Glutamatergic neuron (in vitro differentiated cells): ENCODE measurements at regions not wholly inside any gene's neighbourhood (a gene's known extent, or its start where the extent isn't known, plus 50 kb on each side); places are given as distances from the start of the nearest gene placed in this dataset.

ENCODE experiments used
- DNase-seq: peaks from one replicate; pipeline ENCODE4 v3.0.0; 2022
- H3K27ac Mint-ChIP-seq: one replicate; pipeline ENCODE4 v1.8.0; 2020; ENCODE audit warnings: mild to moderate bottlenecking, mixed read lengths, inconsistent platforms; ENCODE audit not compliant: unreplicated experiment
- H3K27me3 Mint-ChIP-seq: one replicate; pipeline ENCODE4 v1.8.0; 2020; ENCODE audit warnings: mild to moderate bottlenecking, moderate library complexity, mixed read lengths, inconsistent platforms; ENCODE audit not compliant: unreplicated experiment
- H3K36me3 Mint-ChIP-seq: one replicate; pipeline ENCODE4 v1.8.0; 2020; ENCODE audit warnings: mild to moderate bottlenecking, mixed read lengths, inconsistent platforms; ENCODE audit not compliant: unreplicated experiment
- H3K4me1 Mint-ChIP-seq: one replicate; pipeline ENCODE4 v1.8.0; 2020; ENCODE audit warnings: mild to moderate bottlenecking, low read depth, mixed read lengths, inconsistent platforms; ENCODE audit not compliant: unreplicated experiment
- H3K4me3 Mint-ChIP-seq: one replicate; pipeline ENCODE4 v1.8.0; 2020; ENCODE audit warnings: mild to moderate bottlenecking, mixed read lengths, inconsistent platforms; ENCODE audit not compliant: unreplicated experiment
- H3K9me3 Mint-ChIP-seq: one replicate; pipeline ENCODE4 v1.8.0; 2020; ENCODE audit warnings: mild to moderate bottlenecking, moderate library complexity, mixed read lengths, inconsistent platforms; ENCODE audit not compliant: unreplicated experiment
- TF ChIP-seq, protein P1 (sequence below): fragments of 200-600 bp; sonication (generic); IDR thresholded peaks from one replicate; pipeline ENCODE4 v1.5.0; 2021; ENCODE audit not compliant: partially characterized antibody, unreplicated experiment

DNA sequence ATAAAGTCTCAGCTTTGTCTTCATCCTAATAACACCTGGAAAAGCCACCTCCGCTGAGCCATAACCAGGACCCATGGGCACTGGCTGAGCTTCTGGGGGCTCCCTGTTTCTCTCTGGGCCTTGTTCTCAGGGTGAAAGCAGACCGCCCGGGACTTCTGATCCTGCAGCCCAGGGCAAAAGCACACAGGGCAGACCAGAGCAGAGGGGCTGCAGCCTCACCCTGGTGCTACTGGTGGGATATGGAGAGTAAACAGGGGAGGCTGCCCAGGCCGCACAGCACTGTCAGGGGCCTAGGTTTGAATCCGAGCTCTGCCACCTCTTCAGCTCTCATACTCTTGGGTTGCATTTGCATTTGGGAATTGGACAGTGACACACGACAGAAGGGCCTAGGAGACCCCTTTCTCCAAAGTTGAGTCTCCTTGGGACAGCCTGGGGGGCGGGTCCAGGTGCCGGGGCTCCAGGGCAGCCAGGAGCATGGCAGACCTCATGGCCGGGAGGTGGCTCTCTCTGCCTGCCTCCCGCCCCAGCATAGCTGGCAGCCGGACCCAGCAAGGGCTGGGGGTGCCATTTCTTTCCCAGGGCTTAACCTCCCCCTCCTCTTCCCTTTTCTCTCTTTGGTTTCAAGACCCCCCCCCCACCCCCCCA is 164.9 kb downstream of the INHBB start:
- Mint-ChIP-seq H3K9me3 (peaks cover 1% of the 10 kb centered on the region), H3K4me3 (no peak overlapping the region), H3K27me3 (no peaks in the 10 kb centered on the region), H3K36me3 (no peaks in the 10 kb centered on the region), H3K27ac (no peak overlapping the region), H3K4me1 (no peaks in the 10 kb centered on the region)
- TF ChIP-seq, protein P1, sequence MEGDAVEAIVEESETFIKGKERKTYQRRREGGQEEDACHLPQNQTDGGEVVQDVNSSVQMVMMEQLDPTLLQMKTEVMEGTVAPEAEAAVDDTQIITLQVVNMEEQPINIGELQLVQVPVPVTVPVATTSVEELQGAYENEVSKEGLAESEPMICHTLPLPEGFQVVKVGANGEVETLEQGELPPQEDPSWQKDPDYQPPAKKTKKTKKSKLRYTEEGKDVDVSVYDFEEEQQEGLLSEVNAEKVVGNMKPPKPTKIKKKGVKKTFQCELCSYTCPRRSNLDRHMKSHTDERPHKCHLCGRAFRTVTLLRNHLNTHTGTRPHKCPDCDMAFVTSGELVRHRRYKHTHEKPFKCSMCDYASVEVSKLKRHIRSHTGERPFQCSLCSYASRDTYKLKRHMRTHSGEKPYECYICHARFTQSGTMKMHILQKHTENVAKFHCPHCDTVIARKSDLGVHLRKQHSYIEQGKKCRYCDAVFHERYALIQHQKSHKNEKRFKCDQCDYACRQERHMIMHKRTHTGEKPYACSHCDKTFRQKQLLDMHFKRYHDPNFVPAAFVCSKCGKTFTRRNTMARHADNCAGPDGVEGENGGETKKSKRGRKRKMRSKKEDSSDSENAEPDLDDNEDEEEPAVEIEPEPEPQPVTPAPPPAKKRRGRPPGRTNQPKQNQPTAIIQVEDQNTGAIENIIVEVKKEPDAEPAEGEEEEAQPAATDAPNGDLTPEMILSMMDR, result no peak
- DNase-seq, result no peak

DNA sequence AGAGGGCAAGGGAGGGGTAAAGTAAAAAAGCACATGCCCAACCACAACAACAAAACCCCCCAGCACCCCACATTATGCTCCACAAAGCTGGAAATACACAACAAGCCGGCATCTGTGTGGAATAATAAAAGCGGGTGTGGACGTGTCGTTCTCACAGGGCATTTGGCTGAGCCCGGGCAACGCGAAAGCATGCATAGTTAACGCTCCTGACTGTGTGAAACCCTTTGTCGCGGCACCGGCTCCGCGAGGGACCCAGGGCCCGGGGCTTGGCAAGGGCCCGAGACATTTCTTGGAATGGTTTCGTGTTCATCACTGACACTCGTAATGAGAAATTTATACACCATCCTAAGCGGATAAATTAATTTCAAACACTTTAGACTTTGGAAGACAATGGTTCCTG is 165.6 kb downstream of the INHBB start:
- Mint-ChIP-seq H3K36me3 (no peaks in the 10 kb centered on the region), H3K27ac (no peak overlapping the region), H3K4me1 (no peaks in the 10 kb centered on the region), H3K4me3 (no peak overlapping the region), H3K9me3 (peaks cover 1% of the 10 kb centered on the region), H3K27me3 (no peaks in the 10 kb centered on the region)
- no peak for DNase-seq
- TF ChIP-seq, protein P1, result no peak

DNA sequence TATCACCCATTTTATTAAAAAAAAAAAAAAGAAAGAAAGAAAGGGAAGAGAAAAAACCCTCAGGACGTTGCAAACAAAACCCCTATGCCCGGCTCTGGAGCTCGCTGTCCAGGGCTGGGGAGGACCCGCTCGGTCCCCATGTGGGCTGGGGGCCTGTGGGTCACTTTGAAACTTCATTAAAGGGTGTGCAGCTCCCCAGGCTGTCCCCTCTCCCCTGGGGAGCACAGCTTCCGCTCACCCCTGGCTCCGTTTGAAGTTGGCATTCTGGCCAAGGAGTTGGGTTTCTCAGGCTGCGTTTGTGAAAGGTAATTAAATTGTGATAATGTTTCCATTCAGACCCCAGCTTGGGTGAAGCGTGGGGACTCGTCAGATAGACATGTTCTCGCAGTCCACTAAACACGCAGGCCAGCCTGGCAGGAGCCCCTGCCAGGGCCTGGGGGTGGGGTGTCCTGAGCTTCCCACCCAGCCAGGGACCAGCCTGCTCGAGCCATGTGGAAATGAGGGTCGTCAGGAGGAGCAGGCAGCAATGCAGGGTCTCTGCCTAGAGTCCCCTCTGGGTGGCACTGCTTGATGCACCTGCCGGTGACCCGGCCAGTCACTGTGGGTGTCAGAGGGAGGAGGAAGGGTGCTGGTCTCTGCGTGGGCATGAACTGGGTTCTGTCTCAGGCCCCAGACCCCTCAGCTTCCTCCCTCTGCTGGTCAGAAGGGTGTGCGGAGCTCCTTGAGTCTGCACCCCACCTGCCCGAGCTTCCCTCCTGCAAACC is 166.2 kb downstream of the INHBB start:
- no peaks in the 10 kb centered on the region for H3K4me1 Mint-ChIP-seq
- H3K27ac Mint-ChIP-seq, result no peak overlapping the region
- H3K4me3 Mint-ChIP-seq, result no peak overlapping the region
- H3K9me3 Mint-ChIP-seq, result peaks cover 1% of the 10 kb centered on the region
- TF ChIP-seq, protein P1, result no peak
- H3K27me3 Mint-ChIP-seq, result no peaks in the 10 kb centered on the region
- no peaks in the 10 kb centered on the region for H3K36me3 Mint-ChIP-seq
- no peak for DNase-seq

- H3K4me3 Mint-ChIP-seq, result no peak overlapping the region
- no peaks in the 10 kb centered on the region for H3K27me3 Mint-ChIP-seq
Observed at GRCh38 chr2:120513776-120514357, 167.9 kb downstream of the INHBB start.

More at GRCh38 chr2:120513776-120514357, 167.9 kb downstream of the INHBB start:
- Mint-ChIP-seq H3K27ac (no peak overlapping the region), H3K9me3 (peaks cover 1% of the 10 kb centered on the region), H3K36me3 (no peaks in the 10 kb centered on the region), H3K4me1 (no peaks in the 10 kb centered on the region)
- TF ChIP-seq, protein P1, result no peak
- no peak for DNase-seq
